ENCODE measurements at regions not wholly inside any gene's neighbourhood (a gene's known extent, or its start where the extent isn't known, plus 50 kb on each side); places are given as distances from the start of the nearest gene placed in this dataset.

GRCh38 chr6:113187661-113188060 lies 669.5 kb upstream of the MARCKS start:
- ATAC-seq: no peak
- POLR2A ChIA-PET: no interaction called here
- Histone ChIP-seq H3K9me3 (no peaks in the 10 kb centered on the region), H3K4me3 (no peak overlapping the region), H3K4me2 (no peak overlapping the region), H3K27ac (no peak overlapping the region), H3K4me1 (peaks cover 4% of the 10 kb centered on the region; the same call in 2 of the 3 replicates)
- DNase-seq (ENCODE audit: low read depth in 1 of 2, low spot score in 1 of 2): no peak
- no peak for TF ChIP-seq EHMT2 (IDR thresholded peaks at IDR 0.05; ENCODE audit: low read depth)
- no peak for TF ChIP-seq HMGXB4 (CRISPR knock-in tag; IDR thresholded peaks at IDR 0.05; ENCODE audit: borderline replicate concordance)
- TF ChIP-seq RFX5 (IDR thresholded peaks at IDR 0.05): no peak
- no peak for TF ChIP-seq NFE2L2 (conservative IDR thresholded peaks at IDR 0.05; ENCODE audit: low read length)
- no peak for TF ChIP-seq ZC3H11A (IDR thresholded peaks at IDR 0.05)
- no peak for TF ChIP-seq KDM5A (IDR thresholded peaks at IDR 0.05)
- no peak for TF ChIP-seq JUN (IDR thresholded peaks at IDR 0.05)
- TF ChIP-seq FOSB (CRISPR knock-in tag; IDR thresholded peaks at IDR 0.05): no peak
- no peak for TF ChIP-seq CEBPB (IDR thresholded peaks at IDR 0.05)
- no peak for TF ChIP-seq CTCF (IDR thresholded peaks at IDR 0.05)
- TF ChIP-seq FOSL2 (IDR thresholded peaks at IDR 0.05): no peak
- TF ChIP-seq FOSL2 (CRISPR knock-in tag; IDR thresholded peaks at IDR 0.05): no peak
- no peak for TF ChIP-seq TP53 (CRISPR knock-in tag; IDR thresholded peaks at IDR 0.05)
- TF ChIP-seq MAX (IDR thresholded peaks at IDR 0.05): no peak
- FAIRE-seq: no peak
- 87% methylated on average over 1 of the region's 1 CpG for WGBS (ENCODE audit: missing lambda C conversion rate)
- CTCF ChIA-PET: interaction anchor here (0.6 kb wide), 1 partner anchor 25 kb away, joined by 3 read pairs; no protein-coding TSS in a partner anchor

- ATAC-seq (no peak), DNase-seq (ENCODE audit: low read depth in 1 of 2, low spot score in 1 of 2) (no peak), FAIRE-seq (no peak)
- ChIA-PET CTCF (no interaction called here), POLR2A (no interaction called here)
- Histone ChIP-seq H3K4me1 (no peaks in the 10 kb centered on the region), H3K9me3 (no peaks in the 10 kb centered on the region), H3K4me3 (no peak overlapping the region), H3K27ac (no peak overlapping the region), H3K4me2 (no peak overlapping the region)
- WGBS (ENCODE audit: missing lambda C conversion rate): 88% methylated on average over 4 of the region's 4 CpGs
- no peak for TF ChIP-seq CBX8 (IDR thresholded peaks at IDR 0.05)
- no peak for TF ChIP-seq FOSL2 (IDR thresholded peaks at IDR 0.05)
- TF ChIP-seq FOSL2 (CRISPR knock-in tag; IDR thresholded peaks at IDR 0.05): no peak
- TF ChIP-seq ZC3H11A (IDR thresholded peaks at IDR 0.05): no peak
- no peak for TF ChIP-seq CTCF (IDR thresholded peaks at IDR 0.05)
- TF ChIP-seq GATA3 (IDR thresholded peaks at IDR 0.05; ENCODE audit: borderline replicate concordance): no peak
- no peak for TF ChIP-seq BHLHE40 (IDR thresholded peaks at IDR 0.05; ENCODE audit: low read depth, low read length)
- TF ChIP-seq ELK1 (IDR thresholded peaks at IDR 0.05; ENCODE audit: low read depth, low read length): no peak
These were observed 668.2 kb upstream of the MARCKS start for GRCh38 chr6:113188962-113189361.

Measured in A549 (cell line).